GM19351 (cell line): ENCODE measurements at regions not wholly inside any gene's neighbourhood (a gene's known extent, or its start where the extent isn't known, plus 50 kb on each side); places are given as distances from the start of the nearest gene placed in this dataset.

ENCODE experiments used
- ATAC-seq: cut with Tn5 transposase; IDR thresholded peaks from one replicate; pipeline ENCODE4 v1.9.1; 2021; ENCODE audit warnings: mild to moderate bottlenecking, moderate library complexity; ENCODE audit not compliant: unreplicated experiment

GRCh38 chr4:125994430-125994829 is 679.7 kb downstream of the FAT4 start:
- no peak for ATAC-seq

DNA sequence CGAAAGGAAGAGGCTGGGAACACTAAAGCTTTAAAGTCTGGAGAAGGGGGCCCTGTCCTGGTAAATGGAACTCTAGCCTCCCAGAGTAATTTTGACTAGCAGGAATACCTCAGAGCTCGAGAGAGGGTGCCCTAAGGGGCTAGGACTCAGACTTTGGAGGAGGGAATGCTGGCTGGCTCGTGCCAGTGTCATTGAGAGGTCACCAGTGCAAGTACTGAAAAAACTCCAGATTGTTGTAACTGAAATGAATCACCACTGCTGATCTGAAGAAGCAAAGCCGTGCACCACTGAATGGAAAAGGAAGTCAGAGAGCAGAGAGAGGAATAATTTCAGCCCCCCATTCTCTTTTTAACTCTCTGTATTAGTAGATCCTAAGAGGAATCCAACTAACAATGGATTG is 690.2 kb downstream of the FAT4 start:
- no peak for ATAC-seq

GRCh38 chr4:126007142-126007541 is 692.4 kb downstream of the FAT4 start:
- no peak for ATAC-seq

DNA sequence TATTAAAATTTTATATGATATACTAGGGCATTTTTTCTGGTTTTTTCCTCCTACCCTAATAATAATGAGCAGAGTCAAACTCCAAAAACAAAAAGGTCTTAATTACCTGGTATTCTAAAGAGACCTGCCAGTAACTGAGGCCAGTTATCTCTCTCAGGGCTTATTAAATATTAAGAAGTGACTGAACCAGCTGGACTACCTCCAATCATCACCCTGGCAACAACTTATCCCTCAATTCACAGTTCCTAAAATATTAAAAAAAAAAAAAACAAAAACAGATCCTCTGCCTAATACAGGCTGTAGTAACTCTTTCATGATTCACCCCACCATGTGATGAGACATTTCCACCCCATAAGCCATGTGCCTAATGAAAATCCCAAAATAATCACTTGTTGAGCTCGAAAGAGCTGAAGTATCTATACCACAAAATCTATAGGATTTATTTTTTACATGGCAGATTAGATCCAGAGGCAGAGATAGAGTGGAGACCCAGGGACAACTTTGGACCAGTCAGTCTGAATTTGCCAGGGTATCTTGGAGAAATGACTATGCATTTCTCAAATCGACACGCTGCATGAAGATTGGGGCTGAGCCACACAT is 698.0 kb downstream of the FAT4 start:
- no peak for ATAC-seq

DNA sequence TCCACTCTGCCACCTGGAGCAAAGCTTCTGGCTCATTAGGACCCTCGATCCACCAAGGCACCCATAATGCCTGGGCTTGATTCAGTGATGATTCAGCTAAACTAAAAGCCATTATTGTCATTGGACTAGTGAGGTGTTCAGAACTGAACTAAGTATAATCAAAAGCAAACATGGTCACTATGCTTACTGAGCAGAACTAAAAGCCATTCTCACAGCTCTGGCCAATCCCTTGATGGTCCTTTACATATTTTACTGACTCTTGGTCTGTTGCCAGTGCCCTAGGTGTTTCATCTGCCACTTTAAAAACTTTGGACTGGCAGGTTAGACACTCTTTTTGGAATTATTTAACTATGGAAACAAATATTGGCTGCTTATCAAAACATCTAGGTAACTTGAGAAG is 703.5 kb downstream of the FAT4 start:
- ATAC-seq: no peak

DNA sequence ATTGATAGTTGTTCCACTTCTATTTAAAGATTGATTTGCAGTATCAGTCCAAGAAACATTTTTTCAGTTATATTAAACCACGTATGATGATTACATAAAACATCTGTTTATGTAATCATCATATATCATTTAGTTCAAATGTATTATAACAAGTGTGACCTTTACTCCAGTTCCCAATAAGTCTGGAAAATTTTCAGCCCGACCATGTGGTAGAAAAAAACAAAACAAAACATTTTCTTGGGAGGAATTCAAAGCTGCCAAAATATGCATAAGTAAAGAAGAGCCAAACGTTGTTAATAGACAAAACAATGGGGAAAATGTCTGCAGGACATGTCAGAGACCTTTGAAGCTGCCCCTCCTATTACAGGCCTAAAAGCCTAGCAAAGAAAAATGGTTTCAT is 709.1 kb downstream of the FAT4 start:
- no peak for ATAC-seq

DNA sequence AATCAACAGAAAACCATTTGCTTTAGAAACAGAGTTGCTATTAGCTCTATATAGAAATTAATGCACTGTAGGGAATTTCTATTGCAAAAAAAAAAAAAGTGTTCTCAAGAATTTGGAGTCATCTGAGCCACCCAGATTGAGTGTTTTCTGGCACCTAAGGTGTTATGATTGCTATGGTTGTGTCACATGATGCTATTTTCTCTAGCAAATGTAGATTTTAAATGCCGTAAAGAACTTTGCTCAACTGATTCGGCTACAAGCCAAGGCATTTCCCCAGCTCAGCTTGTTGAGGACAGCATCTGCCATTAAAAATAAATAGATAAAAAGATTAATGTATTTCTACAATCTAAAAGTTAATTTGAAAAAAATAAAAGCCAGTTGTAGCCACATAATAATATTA is 712.8 kb downstream of the FAT4 start:
- no peak for ATAC-seq

DNA sequence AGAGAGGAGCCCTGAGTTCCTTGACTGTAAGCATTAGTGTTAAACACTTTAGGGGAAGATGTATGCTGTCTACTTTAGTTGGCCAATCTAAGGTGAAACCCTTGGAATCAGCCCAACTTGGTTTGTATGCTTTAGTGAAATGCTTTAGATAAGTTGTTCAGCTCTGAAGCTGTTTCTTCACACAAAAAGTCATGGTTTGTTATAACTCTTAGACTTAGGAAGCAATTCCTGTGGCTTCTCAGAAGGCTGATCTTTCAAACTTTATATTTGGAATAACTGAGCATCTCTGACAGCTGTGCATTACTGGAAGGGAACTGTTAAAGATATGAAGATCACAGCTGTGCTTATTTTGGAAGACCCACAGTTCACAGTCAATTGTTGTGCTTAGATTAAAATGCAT is 714.1 kb downstream of the FAT4 start:
- ATAC-seq: no peak

GRCh38 chr4:126037231-126037630 is 722.5 kb downstream of the FAT4 start:
- ATAC-seq: no peak

DNA sequence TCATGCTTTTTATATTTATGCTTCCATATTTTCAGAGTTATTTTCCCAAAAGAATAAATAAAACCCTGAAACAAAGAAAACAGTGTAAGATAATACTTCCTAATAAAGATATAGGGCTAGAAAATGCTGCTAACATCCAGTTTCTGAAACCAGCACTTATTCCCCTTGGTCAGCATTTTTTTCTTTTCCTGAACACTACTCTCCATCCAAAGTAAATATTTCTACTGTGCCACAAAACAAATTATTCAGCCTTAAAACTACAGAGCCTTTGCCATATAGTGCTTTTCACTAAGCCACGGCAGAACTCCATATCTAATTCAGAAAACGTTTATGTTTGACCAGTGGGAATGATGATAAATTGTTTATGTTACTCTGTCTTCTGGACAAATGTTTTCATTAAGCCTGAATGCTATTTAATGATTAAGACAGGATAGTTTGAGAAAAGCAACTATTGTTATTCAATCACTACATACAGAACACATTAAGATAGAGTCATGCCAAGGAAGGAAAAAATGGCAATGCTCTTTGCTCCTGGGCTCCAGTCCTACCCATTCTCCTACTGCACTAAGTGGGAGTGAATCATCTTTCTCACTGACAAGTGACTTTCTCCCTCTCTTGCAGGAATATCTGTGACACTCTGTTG is 723.9 kb downstream of the FAT4 start:
- ATAC-seq: no peak

DNA sequence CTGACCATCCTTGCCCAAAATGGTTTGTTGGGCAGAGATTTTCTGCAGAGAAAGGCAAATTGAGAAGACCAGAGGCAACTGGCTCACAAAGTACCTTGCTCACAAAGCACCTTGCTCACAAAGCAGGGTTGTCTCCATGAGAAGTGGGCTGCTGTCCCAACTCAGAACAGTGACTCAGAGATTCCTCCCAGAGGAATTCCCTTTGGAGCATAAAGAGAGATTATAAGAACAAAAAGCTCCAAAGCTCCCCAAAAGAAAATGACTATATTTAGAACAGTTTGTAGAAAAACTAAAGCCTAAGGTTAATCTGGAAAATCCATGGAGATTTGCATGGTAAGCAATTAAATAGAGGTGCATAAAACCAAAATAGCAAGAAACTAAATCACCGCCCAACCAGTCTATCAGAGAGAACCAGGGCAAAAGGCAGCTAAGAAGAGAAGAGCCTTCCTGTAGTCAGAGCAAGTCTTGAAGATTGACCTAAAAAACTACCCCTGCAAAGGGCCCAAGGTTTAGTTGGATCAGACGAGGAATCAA is 731.4 kb downstream of the FAT4 start:
- ATAC-seq: no peak

DNA sequence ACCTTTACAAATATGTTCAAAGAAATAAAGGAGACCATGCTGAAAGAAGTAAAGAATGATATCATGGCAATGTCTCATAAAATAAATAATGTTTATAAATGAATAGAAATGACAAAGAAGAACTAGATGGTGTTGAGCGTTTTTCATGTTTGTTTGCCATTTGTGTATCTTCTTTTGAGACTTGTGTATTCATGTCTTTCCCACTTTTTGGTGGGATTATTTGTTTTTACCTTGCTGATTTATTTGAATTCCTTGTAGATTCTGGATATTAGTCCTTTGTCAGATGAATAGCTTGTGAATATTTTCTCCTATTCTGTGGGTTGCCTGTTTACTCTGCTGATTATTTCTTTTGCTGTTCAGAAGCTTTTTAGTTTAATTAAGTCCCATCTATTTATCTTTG is 732.4 kb downstream of the FAT4 start:
- no peak for ATAC-seq

- ATAC-seq: no peak
Measured at GRCh38 chr4:126051689-126052424, 737.1 kb downstream of the FAT4 start.

GRCh38 chr4:126056116-126056650 is 741.4 kb downstream of the FAT4 start:
- no peak for ATAC-seq

- no peak for ATAC-seq
Measured at GRCh38 chr4:126057371-126057770, 742.6 kb downstream of the FAT4 start.

DNA sequence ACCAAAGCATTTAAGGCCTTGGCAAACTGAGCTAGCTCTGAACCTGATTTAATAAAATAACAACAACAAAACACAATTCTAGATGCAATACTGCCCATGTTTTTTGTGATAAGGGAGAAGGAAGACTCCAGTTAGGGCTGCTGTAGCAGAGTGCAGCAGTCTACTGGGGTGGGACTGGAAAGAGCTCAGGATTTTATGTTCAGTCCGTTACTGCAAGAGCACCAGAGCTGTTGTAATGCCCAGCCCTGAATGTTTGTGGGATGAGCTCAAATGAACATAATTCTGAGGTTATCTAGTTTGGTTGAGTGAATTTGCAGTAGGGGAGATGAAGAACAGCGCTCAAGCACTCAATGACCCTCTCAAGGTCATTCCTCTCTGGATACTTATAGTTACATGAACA is 743.8 kb downstream of the FAT4 start:
- ATAC-seq: no peak

GRCh38 chr4:126061655-126062054 is 746.9 kb downstream of the FAT4 start:
- no peak for ATAC-seq

- no peak for ATAC-seq
Measured at GRCh38 chr4:126065016-126065415, 750.3 kb downstream of the FAT4 start.

DNA sequence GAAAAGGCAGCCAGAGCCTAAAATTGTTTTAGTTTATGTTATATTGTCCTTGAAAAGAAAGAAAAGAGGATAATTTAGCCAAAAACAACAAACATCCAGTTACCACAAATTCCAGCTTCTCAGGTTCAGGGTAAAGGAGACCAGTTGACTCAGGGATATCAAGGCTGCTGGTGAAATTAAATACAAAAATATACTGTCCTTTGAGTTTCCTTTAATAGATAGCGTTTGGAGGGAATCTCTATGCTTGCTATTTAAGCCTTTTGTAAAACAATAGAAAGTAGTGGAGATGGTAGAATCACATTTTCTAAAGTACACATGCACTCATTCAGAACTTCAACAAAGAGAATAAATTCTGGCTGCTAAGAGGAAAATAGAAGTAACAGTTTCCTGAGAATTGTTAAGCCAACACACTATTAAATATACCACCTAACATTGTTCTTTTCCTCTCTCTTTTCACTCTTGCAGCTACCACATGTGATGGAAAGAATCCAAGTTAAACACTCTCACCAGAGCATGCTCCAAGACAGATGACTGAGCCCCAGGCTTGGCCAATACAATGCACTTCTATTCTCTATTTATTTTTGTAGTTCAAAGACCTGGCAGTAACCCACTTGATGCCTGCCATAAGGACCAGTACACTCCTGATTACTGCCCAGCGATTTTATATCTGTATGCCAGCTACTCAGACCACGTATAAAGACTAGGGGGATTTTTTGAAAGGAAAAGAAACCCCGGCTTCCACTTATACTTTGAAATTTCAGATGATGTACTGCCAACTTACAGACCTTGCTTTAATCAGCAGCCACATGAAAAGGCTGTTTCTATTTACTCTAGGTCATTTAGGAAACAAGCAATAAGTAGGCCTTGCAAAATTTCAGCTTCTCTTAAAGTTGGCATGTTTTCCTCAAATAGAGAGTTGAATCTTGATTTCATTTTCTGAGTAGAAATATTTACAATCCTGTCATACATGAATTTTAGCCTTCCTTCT is 756.9 kb downstream of the FAT4 start:
- no peak for ATAC-seq

- no peak for ATAC-seq
Measured at GRCh38 chr4:126081336-126081735, 766.6 kb downstream of the FAT4 start.

DNA sequence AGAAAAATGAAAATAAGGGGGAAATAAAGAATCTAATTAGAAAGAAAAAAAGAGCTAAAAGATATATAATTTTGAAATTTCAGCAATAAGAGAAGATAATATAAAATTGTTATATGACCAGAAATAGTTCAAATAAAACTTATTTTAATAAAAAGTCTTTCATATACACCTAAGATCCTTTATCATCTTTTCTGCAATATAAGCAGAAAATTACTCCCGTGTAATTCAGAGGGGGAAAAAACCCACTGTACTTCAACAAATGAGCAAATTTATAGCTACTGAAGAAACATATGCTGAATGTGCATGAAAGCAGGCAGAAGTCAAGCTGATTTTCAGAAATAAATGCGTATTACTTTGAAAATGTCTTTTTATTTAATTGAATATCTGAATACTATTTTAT is 771.3 kb downstream of the FAT4 start:
- no peak for ATAC-seq
